CD4-positive, alpha-beta T cell treated with Interleukin-4 for 4 hours (primary cell): ENCODE measurements at regions not wholly inside any gene's neighbourhood (a gene's known extent, or its start where the extent isn't known, plus 50 kb on each side); places are given as distances from the start of the nearest gene placed in this dataset.

Experiments used
- DNase-seq: peaks from one replicate; pipeline ENCODE4 v3.0.0-alpha.2; 2020

DNA sequence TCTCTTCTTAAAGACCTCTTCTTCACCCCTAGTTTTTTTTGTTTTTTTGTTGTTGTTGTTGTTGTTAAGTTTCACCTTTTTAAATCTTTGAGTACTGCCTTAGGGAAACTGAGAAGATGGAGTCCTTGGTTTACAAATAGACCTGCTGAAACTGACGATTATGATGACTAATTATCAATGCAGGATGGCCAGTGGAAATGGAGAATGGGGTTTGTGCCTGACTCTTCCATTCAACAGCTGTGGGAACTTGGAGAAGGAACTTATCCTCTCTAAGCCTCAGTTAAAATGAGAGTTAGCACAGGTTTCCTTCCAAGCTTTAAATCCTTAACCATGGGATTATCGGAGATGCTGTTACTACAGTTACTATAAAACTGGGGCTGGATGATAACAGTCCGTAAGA is 66.7 kb upstream of the PNMA1 start:
- no peak for DNase-seq

DNA sequence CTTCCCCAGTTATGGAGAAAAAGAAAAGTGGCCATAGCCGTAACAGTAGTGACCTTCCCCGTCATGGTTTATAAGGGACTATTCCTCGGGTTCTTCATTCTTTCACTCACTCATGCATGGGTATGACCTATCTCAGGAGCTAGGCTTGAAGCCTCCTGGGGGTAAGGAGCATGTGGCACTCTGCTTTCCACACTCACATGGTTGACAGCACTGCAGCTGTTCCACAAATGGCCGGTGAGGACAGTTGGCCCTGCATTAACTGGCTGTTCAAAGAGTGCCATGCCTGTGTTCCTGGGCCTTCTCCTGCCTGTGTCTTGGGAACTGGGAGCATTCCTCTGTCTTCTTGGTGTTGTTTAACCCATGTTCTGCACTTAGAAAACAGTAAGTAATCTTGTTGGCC is 66.2 kb upstream of the PNMA1 start:
- DNase-seq = no peak

DNA sequence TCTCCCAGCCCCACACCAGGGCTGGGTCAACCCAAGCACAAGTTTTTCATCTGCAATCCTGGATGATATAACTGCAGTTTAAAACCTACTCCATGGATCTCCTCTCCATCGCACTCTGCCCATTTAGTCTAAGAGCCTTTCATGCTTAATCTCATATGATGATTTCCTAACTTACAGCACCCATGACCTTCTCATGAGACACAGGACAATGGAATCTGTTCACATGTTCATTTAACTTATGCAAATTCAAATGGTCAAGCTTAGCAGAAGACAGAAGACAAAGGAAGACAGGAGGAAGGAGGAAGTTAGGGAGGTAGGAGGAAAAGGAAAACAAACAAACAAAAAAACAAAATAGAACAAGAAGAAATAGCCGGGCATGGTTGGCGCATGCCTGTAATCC is 64.6 kb upstream of the PNMA1 start:
- no peak for DNase-seq

DNA sequence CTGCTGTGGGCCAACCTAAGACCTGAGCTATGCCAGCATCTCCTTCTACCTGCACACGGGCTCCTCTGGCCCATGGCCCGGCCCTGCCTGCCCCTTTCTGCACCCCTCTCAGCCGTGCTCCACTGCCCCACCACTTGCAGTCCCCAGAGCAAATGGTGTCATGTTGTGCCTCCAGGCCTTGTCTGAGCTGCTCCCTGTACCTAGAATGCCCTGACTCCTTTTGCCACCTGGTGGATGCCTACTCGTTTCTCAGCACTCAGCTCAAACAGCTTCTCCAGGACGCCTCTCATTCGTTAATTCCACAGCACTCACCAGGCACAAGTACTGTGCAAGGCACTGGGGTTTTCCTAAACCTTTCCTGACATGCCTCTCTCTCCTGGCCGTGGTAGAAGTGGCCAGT is 63.2 kb upstream of the PNMA1 start:
- DNase-seq = no peak

DNA sequence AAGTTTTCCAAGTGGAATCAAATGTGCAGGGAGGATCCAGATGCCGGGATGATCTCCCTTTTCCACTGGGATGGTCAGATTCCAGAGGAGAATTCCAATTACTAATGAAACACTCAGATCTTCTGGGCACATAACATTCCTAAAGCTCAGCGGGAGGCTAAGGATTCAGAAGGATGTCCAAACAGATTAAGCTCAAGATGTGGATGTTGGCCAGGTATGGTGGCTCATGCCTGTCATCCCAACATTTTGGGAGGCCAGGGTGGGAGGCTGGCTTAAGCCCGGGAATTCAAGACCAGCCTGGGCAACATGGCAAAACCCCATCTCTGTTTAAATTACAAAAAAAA is 62.0 kb upstream of the PNMA1 start:
- DNase-seq = no peak

DNA sequence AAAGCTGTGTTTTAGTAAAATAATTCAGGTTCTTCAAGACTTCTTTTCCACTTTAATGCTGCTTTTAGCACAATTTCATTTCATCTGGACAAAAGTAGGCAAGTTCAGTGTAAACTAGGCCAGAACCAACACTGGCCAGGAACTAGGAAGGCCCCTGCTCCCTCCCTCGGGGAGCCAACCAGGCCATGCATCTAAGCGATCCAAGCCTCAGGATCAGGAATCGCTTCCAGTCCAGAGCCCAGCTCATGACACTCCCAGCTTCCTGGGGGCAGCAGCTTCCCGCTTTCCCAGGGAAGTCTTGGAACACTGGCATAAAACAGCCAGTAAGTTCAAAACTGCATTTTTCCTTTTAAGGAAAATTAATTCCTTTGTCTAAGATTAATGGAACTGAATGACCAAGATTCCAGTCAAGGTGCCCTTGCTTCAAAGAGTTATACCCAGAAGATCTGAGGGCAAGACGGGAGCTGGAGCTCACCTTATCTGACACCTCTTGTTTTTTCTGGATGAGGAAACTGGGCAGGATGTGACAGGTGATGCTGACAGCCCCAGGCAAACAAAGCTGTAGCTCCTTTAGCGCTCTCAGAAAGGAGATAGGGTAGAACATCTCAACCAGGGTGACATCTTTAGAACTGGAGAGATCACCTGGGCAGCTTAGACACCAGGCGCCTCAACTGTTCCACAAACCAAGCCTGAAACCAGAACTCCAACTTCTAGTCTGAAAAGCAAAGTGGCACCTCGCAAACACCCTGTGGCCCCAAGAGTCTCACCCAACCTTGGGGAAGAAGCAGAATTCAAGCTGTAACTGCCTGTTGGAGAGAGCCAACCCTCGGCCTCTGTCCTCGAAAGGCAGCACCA is 61.4 kb upstream of the PNMA1 start:
- DNase-seq = no peak

DNA sequence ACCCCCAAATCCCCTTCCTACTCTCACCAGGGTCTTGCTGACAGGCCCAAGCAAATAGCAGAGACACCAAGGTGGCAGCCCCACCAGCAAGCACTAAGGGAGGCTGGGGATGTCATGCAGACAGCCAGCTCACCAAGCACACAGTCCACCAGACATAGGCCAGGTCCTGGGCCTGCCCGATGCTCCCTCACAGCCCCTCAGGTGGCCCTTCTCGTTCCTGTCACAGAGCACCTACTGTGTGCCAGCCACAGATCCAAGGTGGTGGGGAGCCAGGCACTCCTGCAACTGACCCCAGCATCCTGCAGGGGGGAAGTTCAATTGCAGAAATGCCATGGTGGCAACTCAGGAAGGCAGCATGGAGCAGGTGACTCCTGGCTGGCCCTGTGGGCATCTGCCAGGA is 60.5 kb upstream of the PNMA1 start:
- no peak for DNase-seq

DNA sequence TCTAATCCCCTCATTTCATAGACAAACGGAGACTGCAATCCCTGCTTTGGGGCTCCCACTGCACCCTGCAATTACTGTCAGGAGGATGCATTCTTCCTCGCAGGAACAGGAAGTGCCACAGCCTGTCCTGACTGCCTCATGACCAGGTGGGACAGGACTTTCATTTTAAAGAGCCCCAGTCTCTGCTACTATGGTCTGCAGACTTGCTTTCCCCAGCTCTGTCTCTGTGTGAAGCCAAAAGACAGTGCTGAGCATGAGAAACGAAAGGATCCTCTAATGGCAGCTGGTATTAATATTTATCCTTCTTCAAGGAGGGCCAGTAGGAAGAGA is 60.0 kb upstream of the PNMA1 start:
- no peak for DNase-seq

DNA sequence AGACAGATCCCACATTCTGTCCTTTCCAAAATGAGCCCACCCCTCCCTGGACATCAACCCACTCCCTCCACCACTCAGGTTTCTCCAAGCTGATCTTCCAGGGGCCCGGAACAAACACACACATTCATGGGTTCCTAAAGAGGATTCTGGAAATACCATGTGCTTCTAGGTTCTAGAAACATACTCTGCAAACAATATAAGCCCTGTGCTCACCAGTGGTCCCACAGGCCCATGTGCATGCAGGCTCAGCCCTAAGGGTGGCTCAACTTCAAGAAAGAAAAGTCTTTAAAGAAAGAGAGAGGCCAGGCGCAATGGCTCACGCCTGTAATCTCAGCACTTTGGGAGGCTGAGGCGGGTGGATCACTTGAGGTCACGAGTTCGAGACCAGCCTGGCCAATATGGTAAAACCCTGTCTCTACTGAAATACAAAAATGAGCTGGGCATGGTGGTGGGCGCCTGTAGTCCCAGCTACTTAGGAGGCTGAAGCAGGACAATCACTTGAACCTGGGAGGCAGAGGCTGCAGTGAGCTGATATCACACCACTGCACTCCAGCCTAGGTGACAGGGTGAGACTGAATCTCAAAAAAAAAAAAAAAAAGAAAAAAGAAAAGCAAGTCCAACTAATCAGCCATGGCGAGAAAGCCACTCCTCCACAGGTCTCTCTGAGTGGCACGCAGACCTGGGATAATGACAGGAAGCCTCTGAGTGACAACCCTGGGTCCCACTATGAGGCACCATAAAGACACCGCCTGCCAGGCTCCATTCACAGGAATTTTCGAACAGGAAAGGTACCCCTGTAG is 59.5 kb upstream of the PNMA1 start:
- no peak for DNase-seq

DNA sequence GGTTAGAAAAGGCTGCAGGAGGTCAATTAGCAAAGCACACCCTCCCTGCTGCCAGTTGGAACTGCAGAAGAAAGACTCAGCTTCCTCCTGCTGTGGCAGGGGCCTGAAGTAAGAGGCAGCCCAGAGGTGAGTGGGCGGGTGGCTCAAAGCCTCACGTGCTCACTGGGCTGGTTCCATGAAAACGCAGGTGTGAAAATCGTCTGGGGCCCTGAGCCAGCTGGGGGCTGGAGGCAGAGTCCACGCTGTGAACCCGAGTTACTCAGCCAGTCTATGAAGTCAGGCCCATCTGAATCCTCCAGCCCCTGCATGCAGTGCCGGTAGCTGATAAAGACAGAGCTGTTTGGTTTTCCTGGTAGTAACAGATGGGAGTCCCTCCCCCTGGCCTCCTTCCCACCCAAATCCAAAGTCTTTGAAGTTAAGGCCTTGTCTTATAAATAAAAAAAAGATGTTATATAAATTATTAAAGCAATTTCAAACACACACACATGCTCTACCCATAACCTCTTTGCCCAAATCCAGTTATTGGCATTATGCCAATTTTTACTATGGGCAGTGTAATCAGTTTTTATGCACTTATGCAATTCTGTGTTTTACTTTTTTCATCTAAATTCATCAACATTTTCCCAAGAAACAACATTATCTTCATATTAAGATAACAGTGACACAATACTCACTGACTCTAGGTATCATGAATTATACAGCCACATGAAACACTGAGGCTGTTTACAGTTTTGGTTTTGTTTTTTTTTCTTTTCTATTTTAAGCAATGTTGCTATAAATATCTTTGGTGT is 57.9 kb upstream of the PNMA1 start:
- peak; percentile 78 for DNase-seq

DNA sequence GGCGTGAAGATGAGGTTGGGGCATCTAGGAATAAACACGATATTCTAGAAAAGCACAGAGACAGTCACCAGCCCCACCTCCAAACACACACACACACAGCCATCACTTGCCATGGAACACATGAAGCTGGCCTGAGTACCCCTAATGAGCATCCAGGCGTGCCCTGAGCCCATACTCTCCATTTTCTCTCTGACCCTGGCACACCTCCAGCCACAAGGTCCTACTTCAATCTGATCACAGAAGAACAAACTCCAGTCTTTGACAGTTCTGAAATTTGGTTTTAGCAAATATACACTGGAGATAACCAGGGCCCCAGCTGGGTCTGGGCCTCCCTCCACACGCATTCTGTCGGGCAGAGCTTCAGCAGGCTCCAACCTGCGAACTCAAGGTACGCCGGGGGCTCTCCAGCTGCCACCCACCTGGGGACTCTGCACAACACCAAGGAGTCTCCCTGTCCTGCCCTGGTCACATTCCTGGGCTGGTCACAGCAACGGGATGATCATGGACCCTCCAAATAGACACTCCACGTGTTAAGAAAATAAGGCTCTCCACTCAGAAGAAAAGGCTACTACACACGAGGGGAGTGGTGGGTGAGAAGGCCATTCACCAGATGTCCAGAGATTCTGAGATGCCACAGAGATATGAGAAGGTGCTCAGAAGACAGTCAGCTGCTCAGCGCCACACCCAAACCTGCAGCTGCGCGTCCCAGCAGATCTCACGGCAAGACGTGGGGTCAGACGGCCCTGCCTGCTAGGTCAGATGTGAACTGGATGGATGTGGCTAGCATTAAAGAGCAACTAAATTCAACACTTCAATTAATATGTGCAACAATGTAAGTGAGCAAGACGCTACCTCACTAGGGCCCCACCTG is 57.0 kb upstream of the PNMA1 start:
- no peak for DNase-seq

DNA sequence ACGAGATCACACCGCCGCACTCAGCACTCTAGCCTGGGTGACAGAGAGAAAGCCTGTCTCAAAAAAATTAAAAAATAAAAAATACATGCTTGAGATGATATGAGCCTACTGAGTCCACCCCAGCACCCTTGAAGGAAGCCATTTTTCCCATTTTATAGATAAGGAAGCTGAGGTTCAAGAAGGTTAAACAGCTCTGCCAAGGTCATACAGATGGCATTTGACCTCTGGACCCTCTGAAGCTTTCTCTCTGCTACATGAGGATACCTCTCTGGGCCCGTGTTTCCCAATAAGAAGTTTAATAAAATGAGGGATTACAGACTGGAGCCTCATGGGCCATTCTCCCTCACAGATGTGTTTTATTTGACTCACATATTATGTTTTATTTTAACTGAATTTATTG is 53.9 kb upstream of the PNMA1 start:
- no peak for DNase-seq

DNA sequence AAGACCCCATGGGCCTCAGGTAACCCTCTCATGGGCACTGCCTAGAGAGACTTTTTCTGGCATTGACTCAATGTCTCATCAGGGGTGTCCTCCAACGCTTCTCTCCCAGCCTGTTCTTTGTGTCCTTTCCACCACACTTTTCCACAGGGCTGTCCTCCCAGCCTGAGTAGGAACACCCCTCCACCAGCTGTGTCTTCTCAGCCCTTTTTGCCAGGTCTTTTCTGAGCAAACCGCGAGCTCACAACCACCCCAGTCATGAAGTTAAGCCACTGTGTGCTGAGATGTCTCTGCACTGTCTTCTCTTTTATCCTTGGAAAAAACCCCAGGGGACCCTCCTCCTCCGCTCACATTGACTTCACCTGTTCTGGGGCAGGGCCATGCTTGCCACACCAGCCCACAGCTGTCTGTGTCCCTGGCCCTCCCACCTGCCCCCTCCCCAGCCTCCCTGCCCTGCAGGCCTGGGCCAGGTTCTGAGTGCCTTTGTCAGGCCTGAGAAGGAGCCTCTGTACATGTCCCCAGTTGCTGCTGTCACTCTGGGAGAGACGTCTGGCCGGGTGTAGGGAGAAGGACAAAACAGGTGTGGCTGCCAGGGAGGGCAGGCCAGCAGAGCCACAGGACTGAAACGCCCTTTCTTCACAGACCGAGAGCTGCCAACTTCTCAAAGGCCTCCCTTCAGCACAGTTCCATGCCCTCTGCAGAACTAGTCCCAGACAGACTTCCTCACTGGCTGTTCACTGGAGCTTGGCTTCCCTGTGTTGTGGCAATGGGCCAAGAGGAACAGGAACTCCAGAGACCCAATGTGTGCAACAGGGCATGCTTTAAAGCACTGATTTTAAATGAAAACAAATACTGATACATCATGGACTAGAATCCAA is 50.5 kb upstream of the PNMA1 start:
- no peak for DNase-seq
